PC-9 (cell line): ENCODE measurements at regions not wholly inside any gene's neighbourhood (a gene's known extent, or its start where the extent isn't known, plus 50 kb on each side); places are given as distances from the start of the nearest gene placed in this dataset.
A peak's percentile ranks its signal among the peaks of the same experiment; 100 is the strongest.

Experiments used
- BruUV-seq: library from RNA; stranded (reverse); fragments of 400-500 nt; replicated peaks from 2 replicates; lab custom pipeline; 2021; lab: Mats Ljungman, UMichigan
- CTCF ChIA-PET: fragments of 300-600 bp; sonication (Branson Sonifier 250); formaldehyde crosslinking; loops from one replicate; lab custom pipeline; 2022; ENCODE audit warnings: antibody characterized with exemption; lab: Charles Lee
- POLR2A ChIA-PET: fragments of 300-600 bp; sonication (Branson Sonifier 250); formaldehyde crosslinking; loops from one replicate; lab custom pipeline; 2022; ENCODE audit warnings: antibody characterized with exemption; ENCODE audit not compliant: unreplicated experiment; lab: Charles Lee
- DNase-seq, 2 experiments: peaks; one replicate each; pipeline versions ENCODE4 v3.0.0 to v3.0.0-alpha.2; 2015 to 2022; ENCODE audit warnings: mixed read lengths in 1 of 2
- H2AFZ ChIP-seq: fragments of 200-600 bp; sonication (generic); 2 replicates; pipeline ENCODE4 v1.8.1; 2017; ENCODE audit warnings: antibody characterized with exemption
- H3F3A ChIP-seq: fragments of 200-600 bp; sonication (generic); 2 replicates; pipeline ENCODE4 v1.8.1; 2017; ENCODE audit warnings: antibody characterized with exemption, mild to moderate bottlenecking, low read depth; ENCODE audit not compliant: insufficient read depth
- H3K27ac ChIP-seq: fragments of 200-600 bp; sonication (generic); 2 replicates; pipeline ENCODE4 v1.6.1; 2016; ENCODE audit warnings: mixed run types
- H3K27me3 ChIP-seq: fragments of 200-600 bp; sonication (generic); 2 replicates; pipeline ENCODE4 v1.6.1; 2016; ENCODE audit warnings: low read depth, mixed run types; ENCODE audit not compliant: insufficient read depth
- H3K36me3 ChIP-seq: fragments of 200-600 bp; sonication (generic); 2 replicates; pipeline ENCODE4 v1.6.1; 2016; ENCODE audit warnings: low read depth, mixed run types
- H3K4me1 ChIP-seq: fragments of 200-600 bp; sonication (generic); replicated peaks from 2 replicates; pipeline ENCODE4 v1.6.1; 2016; ENCODE audit warnings: mixed run types; ENCODE audit not compliant: insufficient read depth
- H3K4me2 ChIP-seq: fragments of 200-600 bp; sonication (generic); 2 replicates; pipeline ENCODE4 v1.6.1; 2017; ENCODE audit warnings: mixed run types
- H3K4me3 ChIP-seq: fragments of 200-600 bp; sonication (generic); 2 replicates; pipeline ENCODE4 v1.6.1; 2016; ENCODE audit warnings: mixed run types
- H3K79me2 ChIP-seq: fragments of 200-600 bp; sonication (generic); 2 replicates; pipeline ENCODE4 v1.6.1; 2017; ENCODE audit warnings: low read depth, mixed run types
- H3K9me2 ChIP-seq: fragments of 200-600 bp; sonication (generic); 2 replicates; pipeline ENCODE4 v1.8.1; 2017; ENCODE audit warnings: mild to moderate bottlenecking; ENCODE audit not compliant: insufficient read depth
- H3K9me3 ChIP-seq: fragments of 200-600 bp; sonication (generic); 2 replicates; pipeline ENCODE4 v1.8.1; 2016; ENCODE audit warnings: low read depth; ENCODE audit not compliant: insufficient read depth
- H4K20me1 ChIP-seq: fragments of 200-600 bp; sonication (generic); 2 replicates; pipeline ENCODE4 v1.8.1; 2017; ENCODE audit not compliant: insufficient read depth
- CTCF ChIP-seq: fragments of 200-600 bp; sonication (generic); conservative IDR thresholded peaks from 2 replicates; pipeline ENCODE4 v1.6.1; 2017; ENCODE audit warnings: mixed run types, antibody characterized with exemption, mild to moderate bottlenecking, moderate library complexity
- EZH2 ChIP-seq: fragments of 200-600 bp; sonication (generic); IDR thresholded peaks from 2 replicates; pipeline ENCODE4 v1.8.0; 2017; ENCODE audit warnings: antibody characterized with exemption, low read depth
- intact Hi-C: fragments of 100-400 bp; cut with micrococcal nuclease; formaldehyde crosslinking; loops from one replicate; pipeline ENCODE4 v1.10.0; 2022; ENCODE audit not compliant: unreplicated experiment

GRCh38 chr1:115412286-115412685 lies 74.2 kb upstream of the NGF start:
- Histone ChIP-seq H3K27ac (peak overlapping the region; percentile 47), H3F3A (peaks cover 18% of the 10 kb centered on the region), H3K27me3 (no peaks in the 10 kb centered on the region), H2AFZ (no peak overlapping the region), H3K4me1 (peaks cover 23% of the 10 kb centered on the region), H3K9me3 (peaks cover 18% of the 10 kb centered on the region), H3K4me3 (no peak overlapping the region), H4K20me1 (no peaks in the 10 kb centered on the region), H3K79me2 (no peaks in the 10 kb centered on the region), H3K9me2 (no peaks in the 10 kb centered on the region), H3K36me3 (0 out of 2 replicates have a peak, but pooled peaks cover 4% of the 10 kb centered on the region), H3K4me2 (peak overlapping the region; percentile 25)
- BruUV-seq, result no TSS peak
- CTCF ChIA-PET, result no interaction called here
- POLR2A ChIA-PET, result no interaction called here
- DNase-seq, result no peak
- intact Hi-C loops, result no loop called here
- no peak for TF ChIP-seq CTCF
- TF ChIP-seq EZH2, result no peak

DNA sequence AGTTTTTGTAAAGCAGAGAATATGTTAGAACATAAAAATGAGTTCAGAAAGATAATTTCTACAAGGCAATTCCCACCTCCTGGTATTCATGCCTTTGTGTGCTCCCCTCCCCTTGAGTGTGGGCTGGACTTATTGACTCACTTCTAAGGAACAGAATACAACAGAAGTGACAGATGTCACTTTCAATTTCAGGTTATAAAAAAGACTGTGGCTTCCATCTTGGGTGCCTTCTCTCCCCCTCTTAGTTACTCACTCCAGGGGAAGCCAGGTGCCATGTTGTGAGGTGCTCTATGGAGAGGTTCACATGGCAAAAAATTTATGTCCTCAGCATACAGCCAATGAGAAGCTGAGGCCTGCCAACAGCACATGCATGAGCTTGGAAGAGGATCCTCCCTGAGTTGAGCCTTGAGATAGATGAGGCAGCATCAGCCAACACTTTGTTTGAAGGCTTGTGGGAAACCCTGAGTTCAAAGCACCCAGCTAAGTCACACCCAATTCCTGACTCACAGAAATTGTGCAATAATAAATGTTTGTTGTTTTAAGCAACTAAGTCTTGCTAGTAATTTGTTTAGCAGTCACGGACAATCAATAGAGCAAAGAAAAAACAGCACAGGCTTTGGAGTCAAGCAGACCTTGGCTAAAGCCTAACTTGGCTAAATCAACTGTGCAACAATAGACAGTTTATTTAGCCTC lies 73.5 kb upstream of the NGF start:
- TF ChIP-seq EZH2, result no peak
- no peak for TF ChIP-seq CTCF
- no peak overlapping the region for H2AFZ ChIP-seq
- H3K79me2 ChIP-seq, result no peaks in the 10 kb centered on the region
- no peaks in the 10 kb centered on the region for H3K9me2 ChIP-seq
- DNase-seq, result peak in 1 of 2 experiments; percentile 97
- peaks cover 18% of the 10 kb centered on the region for H3F3A ChIP-seq
- no peaks in the 10 kb centered on the region for H3K36me3 ChIP-seq
- peaks cover 18% of the 10 kb centered on the region for H3K9me3 ChIP-seq
- H3K27me3 ChIP-seq, result no peaks in the 10 kb centered on the region
- ChIA-PET POLR2A (no interaction called here), CTCF (no interaction called here)
- intact Hi-C loops, result no loop called here
- peaks cover 23% of the 10 kb centered on the region for H3K4me1 ChIP-seq
- H4K20me1 ChIP-seq, result no peaks in the 10 kb centered on the region
- peak overlapping the region; percentile 47 for H3K27ac ChIP-seq
- peak overlapping the region; percentile 25 for H3K4me2 ChIP-seq
- H3K4me3 ChIP-seq, result no peak overlapping the region
- no TSS peak for BruUV-seq

GRCh38 chr1:115409094-115410015 lies 71.3 kb upstream of the NGF start:
- Histone ChIP-seq H3K9me2 (no peaks in the 10 kb centered on the region), H3K4me2 (no peak overlapping the region), H3F3A (peaks cover 18% of the 10 kb centered on the region), H3K4me3 (no peak overlapping the region), H2AFZ (no peak overlapping the region), H4K20me1 (no peaks in the 10 kb centered on the region), H3K9me3 (peaks cover 13% of the 10 kb centered on the region), H3K4me1 (peaks cover 23% of the 10 kb centered on the region), H3K79me2 (no peaks in the 10 kb centered on the region), H3K27ac (no peak overlapping the region), H3K36me3 (no peaks in the 10 kb centered on the region), H3K27me3 (no peaks in the 10 kb centered on the region)
- TF ChIP-seq EZH2 (no peak), CTCF (no peak)
- POLR2A ChIA-PET, result no interaction called here
- intact Hi-C loops, result no loop called here
- BruUV-seq, result no TSS peak
- no peak for DNase-seq
- CTCF ChIA-PET, result no interaction called here
